ENCODE measurements at regions not wholly inside any gene's neighbourhood (a gene's known extent, or its start where the extent isn't known, plus 50 kb on each side); places are given as distances from the start of the nearest gene placed in this dataset.

DNA sequence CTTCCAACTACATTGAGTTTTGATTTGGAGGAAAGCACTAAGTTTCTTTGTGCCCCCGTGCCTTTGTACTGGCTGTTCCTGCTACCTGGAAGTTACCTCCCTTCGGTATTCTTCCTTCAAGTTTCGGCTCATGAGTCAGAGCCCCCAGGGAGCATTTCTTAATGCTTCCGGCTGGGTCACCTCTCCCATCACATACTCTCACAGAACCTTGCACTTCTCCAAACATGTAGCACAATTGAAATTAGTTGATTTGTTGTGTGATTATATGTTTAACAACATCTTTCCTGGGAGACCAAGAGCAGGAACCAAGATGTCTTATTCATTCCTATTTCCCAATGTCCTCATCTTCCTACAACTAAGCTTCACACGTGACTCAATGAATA lies 158.6 kb upstream of the CDH5 start:
- TF ChIP-seq, protein P1, sequence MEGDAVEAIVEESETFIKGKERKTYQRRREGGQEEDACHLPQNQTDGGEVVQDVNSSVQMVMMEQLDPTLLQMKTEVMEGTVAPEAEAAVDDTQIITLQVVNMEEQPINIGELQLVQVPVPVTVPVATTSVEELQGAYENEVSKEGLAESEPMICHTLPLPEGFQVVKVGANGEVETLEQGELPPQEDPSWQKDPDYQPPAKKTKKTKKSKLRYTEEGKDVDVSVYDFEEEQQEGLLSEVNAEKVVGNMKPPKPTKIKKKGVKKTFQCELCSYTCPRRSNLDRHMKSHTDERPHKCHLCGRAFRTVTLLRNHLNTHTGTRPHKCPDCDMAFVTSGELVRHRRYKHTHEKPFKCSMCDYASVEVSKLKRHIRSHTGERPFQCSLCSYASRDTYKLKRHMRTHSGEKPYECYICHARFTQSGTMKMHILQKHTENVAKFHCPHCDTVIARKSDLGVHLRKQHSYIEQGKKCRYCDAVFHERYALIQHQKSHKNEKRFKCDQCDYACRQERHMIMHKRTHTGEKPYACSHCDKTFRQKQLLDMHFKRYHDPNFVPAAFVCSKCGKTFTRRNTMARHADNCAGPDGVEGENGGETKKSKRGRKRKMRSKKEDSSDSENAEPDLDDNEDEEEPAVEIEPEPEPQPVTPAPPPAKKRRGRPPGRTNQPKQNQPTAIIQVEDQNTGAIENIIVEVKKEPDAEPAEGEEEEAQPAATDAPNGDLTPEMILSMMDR (IDR thresholded peaks at IDR 0.05; ENCODE audit: poor library complexity) = no peak
- TF ChIP-seq EZH2phosphoT487 (IDR thresholded peaks at IDR 0.05; ENCODE audit: low read depth, severe bottlenecking, unreplicated experiment) (no peak), EZH2 (IDR thresholded peaks at IDR 0.05; ENCODE audit: borderline replicate concordance) (no peak)
